Body of pancreas (tissue), 4 donors: ENCODE measurements at regions not wholly inside any gene's neighbourhood (a gene's known extent, or its start where the extent isn't known, plus 50 kb on each side); places are given as distances from the start of the nearest gene placed in this dataset.

Experiments
- ATAC-seq: fragments of 150-250 bp; one replicate; pipeline ENCODE4 v1.9.1; 2016
- DNase-seq, 4 donors: peaks; one replicate each; pipeline ENCODE4 v3.0.0-alpha.2; 2019
- H3K27ac ChIP-seq, 4 donors: fragments of 200-600 bp; sonication (generic); 1 replicate in 3 of 4; 2 replicates in 1 of 4; pipeline versions ENCODE4 v1.5.1 to v1.6.1; 2016 to 2019; ENCODE audit warnings: mild to moderate bottlenecking in 1 of 4, mixed read lengths in 1 of 4, moderate library complexity in 1 of 4
- H3K27me3 ChIP-seq, 2 donors: fragments of 200-600 bp; sonication (generic); one replicate each; pipeline ENCODE4 v1.6.0; 2016; ENCODE audit warnings: mild to moderate bottlenecking in 1 of 2
- H3K36me3 ChIP-seq, 2 donors: fragments of 200-600 bp; sonication (generic); replicated peaks in 1 of 2; 2 replicates each; pipeline ENCODE4 v1.5.1; 2016; ENCODE audit warnings: low read depth in 2 of 2; ENCODE audit not compliant: insufficient read depth in 1 of 2
- H3K4me1 ChIP-seq: fragments of 200-600 bp; sonication (generic); one replicate; pipeline ENCODE4 v1.6.0; 2016
- H3K4me3 ChIP-seq, 2 donors: fragments of 200-600 bp; sonication (generic); 1 replicate in 1 of 2; 2 replicates in 1 of 2; pipeline ENCODE4 v1.5.1; 2016 to 2019
- H3K9me3 ChIP-seq, 3 donors: fragments of 200-600 bp; sonication (generic); 1 replicate in 2 of 3; 2 replicates in 1 of 3; pipeline ENCODE4 v1.5.1; 2016
- CTCF ChIP-seq, 7 experiments: fragments of 450-650 bp in 4 of 7; fragments of 200-600 bp in 3 of 7; sonication (generic) in 3 of 7; IDR thresholded peaks; one replicate each; pipeline ENCODE4 v1.5.1; 2016 to 2019; ENCODE audit warnings: antibody characterized with exemption in 7 of 7
- POLR2A ChIP-seq, 3 donors: fragments of 450-650 bp; IDR thresholded peaks; one replicate each; pipeline ENCODE4 v1.6.1; 2016; ENCODE audit warnings: antibody characterized with exemption in 3 of 3, mild to moderate bottlenecking in 2 of 3
- WGBS, 2 donors: methylation state at CpG; one replicate each; pipeline ENCODE4 v1.1.5; 2017; 5-methylcytosine and 5-hydroxymethylcytosine counted together
- intact Hi-C: fragments of 100-400 bp; cut with DNase I; formaldehyde crosslinking; loops from one replicate; pipeline ENCODE4 v1.15.1; 2023

- DNase-seq (no peak), ATAC-seq (no peak)
- no peak overlapping the region for H3K4me3 ChIP-seq
- H3K4me1 ChIP-seq, result peaks cover 20% of the 10 kb centered on the region
- no peaks in the 10 kb centered on the region for H3K27me3 ChIP-seq
- no peaks in the 10 kb centered on the region for H3K36me3 ChIP-seq
- H3K27ac ChIP-seq, result no peak overlapping the region
- TF ChIP-seq POLR2A (IDR thresholded peaks at IDR 0.05), result no peak
- no peak for TF ChIP-seq CTCF (IDR thresholded peaks at IDR 0.05)
- no peaks in the 10 kb centered on the region for H3K9me3 ChIP-seq
- WGBS, 2 donors, result 80 to 81% methylated on average over 6 of the region's 6 CpGs
- intact Hi-C loops, result no loop called here
Observed at GRCh38 chr1:229035054-229035747, 235.7 kb upstream of the RAB4A start.

GRCh38 chr1:229035748-229036082 lies 235.2 kb upstream of the RAB4A start:
- no peaks in the 10 kb centered on the region for H3K36me3 ChIP-seq
- no peak overlapping the region for H3K4me3 ChIP-seq
- TF ChIP-seq CTCF (IDR thresholded peaks at IDR 0.05), result no peak
- no peak for TF ChIP-seq POLR2A (IDR thresholded peaks at IDR 0.05)
- peaks cover 15% of the 10 kb centered on the region for H3K4me1 ChIP-seq
- WGBS, 2 donors, result 66 to 67% methylated on average over 2 of the region's 2 CpGs
- no peaks in the 10 kb centered on the region for H3K27me3 ChIP-seq
- no peak for ATAC-seq
- no peak overlapping the region for H3K27ac ChIP-seq
- H3K9me3 ChIP-seq, result no peaks in the 10 kb centered on the region
- intact Hi-C loops, result no loop called here
- DNase-seq, result no peak

- WGBS, 2 donors, result 90 to 93% methylated on average over 4 of the region's 4 CpGs
- Histone ChIP-seq H3K27ac (no peak overlapping the region), H3K27me3 (no peaks in the 10 kb centered on the region), H3K4me1 (no peaks in the 10 kb centered on the region), H3K36me3 (no peaks in the 10 kb centered on the region), H3K9me3 (no peaks in the 10 kb centered on the region), H3K4me3 (no peak overlapping the region)
- no peak for ATAC-seq
- DNase-seq, result no peak
- intact Hi-C loops, result no loop called here
- TF ChIP-seq POLR2A (IDR thresholded peaks at IDR 0.05), result no peak
Observed at GRCh38 chr1:229037806-229038405, 233.0 kb upstream of the RAB4A start.

- Histone ChIP-seq H3K36me3 (no peaks in the 10 kb centered on the region), H3K4me3 (no peak overlapping the region), H3K27me3 (no peaks in the 10 kb centered on the region), H3K9me3 (no peaks in the 10 kb centered on the region), H3K4me1 (no peaks in the 10 kb centered on the region), H3K27ac (no peak overlapping the region)
- ATAC-seq (no peak), DNase-seq (no peak)
- TF ChIP-seq CTCF (IDR thresholded peaks at IDR 0.05), result no peak
- TF ChIP-seq POLR2A (IDR thresholded peaks at IDR 0.05), result no peak
- intact Hi-C loops, result no loop called here
- WGBS, 2 donors, result 84 to 88% methylated on average over 6 of the region's 6 CpGs
Observed at GRCh38 chr1:229040630-229041358, 230.1 kb upstream of the RAB4A start.

- Histone ChIP-seq H3K9me3 (no peaks in the 10 kb centered on the region), H3K36me3 (no peaks in the 10 kb centered on the region), H3K27ac (no peak overlapping the region), H3K4me3 (no peak overlapping the region), H3K27me3 (no peaks in the 10 kb centered on the region), H3K4me1 (no peaks in the 10 kb centered on the region)
- no peak for ATAC-seq
- WGBS, 2 donors, result 77 to 83% methylated on average over 9 of the region's 9 CpGs
- intact Hi-C loops, result no loop called here
- TF ChIP-seq CTCF (IDR thresholded peaks at IDR 0.05), result no peak
- no peak for TF ChIP-seq POLR2A (IDR thresholded peaks at IDR 0.05)
- DNase-seq, result no peak
Observed at GRCh38 chr1:229041946-229042345, 229.0 kb upstream of the RAB4A start.
